Fibroblast of skin of scalp (primary cell): ENCODE measurements at regions not wholly inside any gene's neighbourhood (a gene's known extent, or its start where the extent isn't known, plus 50 kb on each side); places are given as distances from the start of the nearest gene placed in this dataset.
A peak's percentile ranks its signal among the peaks of the same experiment; 100 is the strongest.
"Not testable (repeated sequence)": the region's sequence is repeated elsewhere in the genome, so short reads cannot be mapped to it uniquely, and the experiment has no call there.

Experiments
- DNase-seq: peaks from one replicate; pipeline ENCODE4 v3.0.0-alpha.2; 2013

GRCh38 chr16:64094181-64094965 is 1027.5 kb downstream of the CDH11 start:
- peak; percentile 72 for DNase-seq

GRCh38 chr16:64092271-64092670 is 1029.6 kb downstream of the CDH11 start:
- DNase-seq: peak; percentile 91

- DNase-seq: no peak
Measured at GRCh38 chr16:64090327-64090726, 1031.5 kb downstream of the CDH11 start.

- peak; percentile 63 for DNase-seq
Measured at GRCh38 chr16:64089697-64090096, 1032.2 kb downstream of the CDH11 start.

GRCh38 chr16:64088838-64089237 is 1033.0 kb downstream of the CDH11 start:
- DNase-seq: no peak

- no peak for DNase-seq
Measured at GRCh38 chr16:64085296-64085695, 1036.6 kb downstream of the CDH11 start.

GRCh38 chr16:64084706-64085105 is 1037.2 kb downstream of the CDH11 start:
- DNase-seq: no peak

GRCh38 chr16:64083428-64084129 is 1038.3 kb downstream of the CDH11 start:
- no peak for DNase-seq

GRCh38 chr16:64077242-64077641 is 1044.6 kb downstream of the CDH11 start:
- no peak for DNase-seq

- DNase-seq: no peak
Measured at GRCh38 chr16:64074706-64075105, 1047.2 kb downstream of the CDH11 start.

GRCh38 chr16:64072131-64072730 is 1049.6 kb downstream of the CDH11 start:
- DNase-seq: not testable (repeated sequence)

GRCh38 chr16:64065523-64065922 is 1056.3 kb downstream of the CDH11 start:
- no peak for DNase-seq

- DNase-seq: peak; percentile 13
Measured at GRCh38 chr16:64061621-64062020, 1060.2 kb downstream of the CDH11 start.

GRCh38 chr16:64060631-64061030 is 1061.2 kb downstream of the CDH11 start:
- no peak for DNase-seq

- no peak for DNase-seq
Measured at GRCh38 chr16:64058685-64059084, 1063.2 kb downstream of the CDH11 start.

GRCh38 chr16:64051824-64052223 is 1070.0 kb downstream of the CDH11 start:
- DNase-seq: peak; percentile 51

- DNase-seq: no peak
Measured at GRCh38 chr16:64047878-64048277, 1074.0 kb downstream of the CDH11 start.

- no peak for DNase-seq
Measured at GRCh38 chr16:64047207-64047606, 1074.7 kb downstream of the CDH11 start.

- DNase-seq: no peak
Measured at GRCh38 chr16:64035337-64035736, 1086.5 kb downstream of the CDH11 start.

GRCh38 chr16:64019339-64019738 is 1102.5 kb downstream of the CDH11 start:
- DNase-seq: no peak

GRCh38 chr16:64017796-64018195 is 1104.1 kb downstream of the CDH11 start:
- DNase-seq: no peak

GRCh38 chr16:64013856-64014255 is 1108.0 kb downstream of the CDH11 start:
- peak; percentile 52 for DNase-seq

- peak; percentile 35 for DNase-seq
Measured at GRCh38 chr16:64012166-64012565, 1109.7 kb downstream of the CDH11 start.

GRCh38 chr16:64011650-64012049 is 1110.2 kb downstream of the CDH11 start:
- no peak for DNase-seq
